ENCODE measurements at regions not wholly inside any gene's neighbourhood (a gene's known extent, or its start where the extent isn't known, plus 50 kb on each side); places are given as distances from the start of the nearest gene placed in this dataset.

- TF ChIP-seq CTCF (IDR thresholded peaks at IDR 0.05) (no peak), POLR2A (IDR thresholded peaks at IDR 0.05) (no peak)
Measured at GRCh38 chr9:108074900-108075299, 585.3 kb upstream of the KLF4 start.
